ENCODE measurements at regions not wholly inside any gene's neighbourhood (a gene's known extent, or its start where the extent isn't known, plus 50 kb on each side); places are given as distances from the start of the nearest gene placed in this dataset.

DNA sequence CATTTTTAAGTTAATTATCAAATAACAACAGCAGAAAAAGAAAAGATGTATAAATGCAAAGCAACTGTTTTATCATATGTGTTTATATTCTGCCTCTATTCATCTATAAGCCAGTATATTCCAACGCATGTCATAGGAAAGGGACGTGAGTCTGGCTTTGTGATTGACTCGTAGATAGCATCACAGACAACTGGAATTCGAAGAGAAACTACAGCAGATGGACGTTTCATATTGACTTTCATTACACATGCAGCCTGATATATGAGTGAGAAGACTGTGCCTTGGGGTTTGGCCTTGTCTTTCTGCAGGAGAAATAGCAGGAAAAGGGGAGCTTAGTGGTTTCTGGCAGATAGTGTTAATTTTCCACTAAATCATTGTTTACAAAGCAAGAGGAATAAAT, 1111.9 kb downstream of the MAT2B start:
- no peak for TF ChIP-seq POLR2A (IDR thresholded peaks at IDR 0.05; ENCODE audit: low read length)
- no peak for TF ChIP-seq GATA1 (IDR thresholded peaks at IDR 0.05; ENCODE audit: low read depth, low read length)
